Osteocyte (in vitro differentiated cells): ENCODE measurements at regions not wholly inside any gene's neighbourhood (a gene's known extent, or its start where the extent isn't known, plus 50 kb on each side); places are given as distances from the start of the nearest gene placed in this dataset.

Source experiments
- DNase-seq: peaks from one replicate; pipeline ENCODE4 v3.0.0; 2021; ENCODE audit warnings: mixed read lengths; ENCODE audit not compliant: unreplicated experiment; ENCODE audit errors: extremely low spot score
- H3K27ac Mint-ChIP-seq: one replicate; pipeline ENCODE4 v1.8.0; 2021; ENCODE audit warnings: mild to moderate bottlenecking, mixed read lengths; ENCODE audit not compliant: unreplicated experiment
- H3K27me3 Mint-ChIP-seq: one replicate; pipeline ENCODE4 v1.8.0; 2021; ENCODE audit warnings: mixed read lengths; ENCODE audit not compliant: unreplicated experiment
- H3K36me3 Mint-ChIP-seq: one replicate; pipeline ENCODE4 v1.8.0; 2021; ENCODE audit warnings: mixed read lengths; ENCODE audit not compliant: unreplicated experiment
- H3K4me1 Mint-ChIP-seq: one replicate; pipeline ENCODE4 v1.8.0; 2021; ENCODE audit warnings: mixed read lengths; ENCODE audit not compliant: unreplicated experiment
- H3K4me3 Mint-ChIP-seq: one replicate; pipeline ENCODE4 v1.8.0; 2021; ENCODE audit warnings: mild to moderate bottlenecking, moderate library complexity, mixed read lengths; ENCODE audit not compliant: unreplicated experiment
- H3K9me3 Mint-ChIP-seq: one replicate; pipeline ENCODE4 v1.8.0; 2021; ENCODE audit warnings: mixed read lengths; ENCODE audit not compliant: unreplicated experiment
- TF ChIP-seq, protein P1 (sequence below): fragments of 200-600 bp; sonication (generic); IDR thresholded peaks from 2 replicates; pipeline ENCODE4 v1.5.0; 2021; ENCODE audit warnings: antibody characterized with exemption, mild to moderate bottlenecking, moderate library complexity

DNA sequence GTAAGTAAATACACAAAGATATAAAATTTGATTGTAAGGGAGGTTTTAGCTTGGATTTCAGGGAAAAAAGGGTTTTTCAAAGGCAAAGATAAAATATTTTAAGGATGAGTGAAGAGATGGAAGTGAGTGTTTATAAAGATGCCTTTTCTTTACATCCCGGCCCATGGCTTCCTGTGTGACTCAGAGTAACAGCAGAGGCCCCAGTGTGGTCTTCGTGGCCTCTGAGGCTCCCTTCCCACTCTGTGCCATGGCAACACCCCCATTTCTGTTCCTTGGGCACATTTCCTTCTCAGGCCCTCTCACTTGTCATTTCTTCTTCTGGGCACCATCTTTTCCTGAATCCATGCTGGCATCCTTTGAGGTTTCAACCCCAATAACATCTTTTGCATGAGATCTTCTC is 92.6 kb upstream of the TMEM18 start:
- H3K4me3 Mint-ChIP-seq, result no peak overlapping the region
- no peaks in the 10 kb centered on the region for H3K27me3 Mint-ChIP-seq
- peaks cover 6% of the 10 kb centered on the region for H3K9me3 Mint-ChIP-seq
- TF ChIP-seq, protein P1, sequence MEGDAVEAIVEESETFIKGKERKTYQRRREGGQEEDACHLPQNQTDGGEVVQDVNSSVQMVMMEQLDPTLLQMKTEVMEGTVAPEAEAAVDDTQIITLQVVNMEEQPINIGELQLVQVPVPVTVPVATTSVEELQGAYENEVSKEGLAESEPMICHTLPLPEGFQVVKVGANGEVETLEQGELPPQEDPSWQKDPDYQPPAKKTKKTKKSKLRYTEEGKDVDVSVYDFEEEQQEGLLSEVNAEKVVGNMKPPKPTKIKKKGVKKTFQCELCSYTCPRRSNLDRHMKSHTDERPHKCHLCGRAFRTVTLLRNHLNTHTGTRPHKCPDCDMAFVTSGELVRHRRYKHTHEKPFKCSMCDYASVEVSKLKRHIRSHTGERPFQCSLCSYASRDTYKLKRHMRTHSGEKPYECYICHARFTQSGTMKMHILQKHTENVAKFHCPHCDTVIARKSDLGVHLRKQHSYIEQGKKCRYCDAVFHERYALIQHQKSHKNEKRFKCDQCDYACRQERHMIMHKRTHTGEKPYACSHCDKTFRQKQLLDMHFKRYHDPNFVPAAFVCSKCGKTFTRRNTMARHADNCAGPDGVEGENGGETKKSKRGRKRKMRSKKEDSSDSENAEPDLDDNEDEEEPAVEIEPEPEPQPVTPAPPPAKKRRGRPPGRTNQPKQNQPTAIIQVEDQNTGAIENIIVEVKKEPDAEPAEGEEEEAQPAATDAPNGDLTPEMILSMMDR, result no peak
- no peak for DNase-seq
- no peak overlapping the region for H3K27ac Mint-ChIP-seq
- H3K36me3 Mint-ChIP-seq, result no peaks in the 10 kb centered on the region
- peaks cover 7% of the 10 kb centered on the region for H3K4me1 Mint-ChIP-seq

- peaks cover 14% of the 10 kb centered on the region for H3K4me1 Mint-ChIP-seq
- peaks cover 6% of the 10 kb centered on the region for H3K9me3 Mint-ChIP-seq
Observed at GRCh38 chr2:768451-768850, 91.2 kb upstream of the TMEM18 start.

GRCh38 chr2:767944-768343 is 90.7 kb upstream of the TMEM18 start:
- no peak overlapping the region for H3K4me3 Mint-ChIP-seq
- H3K27ac Mint-ChIP-seq, result no peak overlapping the region
- H3K36me3 Mint-ChIP-seq, result no peaks in the 10 kb centered on the region
- no peaks in the 10 kb centered on the region for H3K27me3 Mint-ChIP-seq
- TF ChIP-seq, protein P1, result no peak
- H3K4me1 Mint-ChIP-seq, result peaks cover 17% of the 10 kb centered on the region
- H3K9me3 Mint-ChIP-seq, result peaks cover 6% of the 10 kb centered on the region
- no peak for DNase-seq

More at GRCh38 chr2:768451-768850, 91.2 kb upstream of the TMEM18 start:
- no peak for DNase-seq
- TF ChIP-seq, protein P1, result no peak
- H3K27ac Mint-ChIP-seq, result peak overlapping the region; percentile 3
- H3K27me3 Mint-ChIP-seq, result no peaks in the 10 kb centered on the region
- H3K36me3 Mint-ChIP-seq, result no peaks in the 10 kb centered on the region
- H3K4me3 Mint-ChIP-seq, result no peak overlapping the region

GRCh38 chr2:767440-767839 is 90.2 kb upstream of the TMEM18 start:
- Mint-ChIP-seq H3K36me3 (no peaks in the 10 kb centered on the region), H3K9me3 (peaks cover 6% of the 10 kb centered on the region), H3K4me1 (peaks cover 17% of the 10 kb centered on the region), H3K27me3 (no peaks in the 10 kb centered on the region), H3K27ac (no peak overlapping the region), H3K4me3 (no peak overlapping the region)
- TF ChIP-seq, protein P1, result no peak
- no peak for DNase-seq

GRCh38 chr2:766255-766654 is 89.0 kb upstream of the TMEM18 start:
- Mint-ChIP-seq H3K9me3 (peaks cover 6% of the 10 kb centered on the region), H3K27ac (no peak overlapping the region), H3K4me3 (no peak overlapping the region), H3K36me3 (no peaks in the 10 kb centered on the region), H3K4me1 (peaks cover 17% of the 10 kb centered on the region), H3K27me3 (no peaks in the 10 kb centered on the region)
- no peak for DNase-seq
- TF ChIP-seq, protein P1, result no peak
